T1000 (cell line): ENCODE measurements at regions not wholly inside any gene's neighbourhood (a gene's known extent, or its start where the extent isn't known, plus 50 kb on each side); places are given as distances from the start of the nearest gene placed in this dataset.
"Not testable (repeated sequence)": the region's sequence is repeated elsewhere in the genome, so short reads cannot be mapped to it uniquely, and the experiment has no call there.

Source experiments
- DNase-seq: peaks from one replicate; lab custom pipeline; 2025; ENCODE audit warnings: mixed read lengths; lab: John Stamatoyannopoulos, UW

GRCh38 chr7:53387515-53387914, 352.1 kb downstream of the POM121L12 start:
- DNase-seq, result no peak

- no peak for DNase-seq
These were observed 362.5 kb downstream of the POM121L12 start for GRCh38 chr7:53397911-53398310.

- no peak for DNase-seq
These were observed 363.1 kb downstream of the POM121L12 start for GRCh38 chr7:53398566-53398965.

- DNase-seq, result no peak
These were observed 377.6 kb downstream of the POM121L12 start for GRCh38 chr7:53413021-53413420.

GRCh38 chr7:53415816-53416215, 380.4 kb downstream of the POM121L12 start:
- DNase-seq, result no peak

GRCh38 chr7:53418834-53419482, 383.5 kb downstream of the POM121L12 start:
- no peak for DNase-seq

- no peak for DNase-seq
These were observed 385.1 kb downstream of the POM121L12 start for GRCh38 chr7:53420550-53420949.

- no peak for DNase-seq
These were observed 386.9 kb downstream of the POM121L12 start for GRCh38 chr7:53422291-53422690.

GRCh38 chr7:53426145-53426750, 390.8 kb downstream of the POM121L12 start:
- DNase-seq, result no peak

GRCh38 chr7:53428045-53428444, 392.6 kb downstream of the POM121L12 start:
- no peak for DNase-seq

GRCh38 chr7:53431901-53432300, 396.5 kb downstream of the POM121L12 start:
- no peak for DNase-seq

- no peak for DNase-seq
These were observed 401.9 kb downstream of the POM121L12 start for GRCh38 chr7:53437336-53437735.

GRCh38 chr7:53446170-53446569, 410.7 kb downstream of the POM121L12 start:
- no peak for DNase-seq

GRCh38 chr7:53458636-53459035, 423.2 kb downstream of the POM121L12 start:
- no peak for DNase-seq

- no peak for DNase-seq
These were observed 430.9 kb downstream of the POM121L12 start for GRCh38 chr7:53466371-53466770.

- DNase-seq, result no peak
These were observed 435.0 kb downstream of the POM121L12 start for GRCh38 chr7:53470336-53470970.

- DNase-seq, result no peak
These were observed 437.9 kb downstream of the POM121L12 start for GRCh38 chr7:53473371-53473770.

- DNase-seq, result no peak
These were observed 440.3 kb downstream of the POM121L12 start for GRCh38 chr7:53475776-53476175.

GRCh38 chr7:53476566-53476965, 441.1 kb downstream of the POM121L12 start:
- DNase-seq, result no peak

GRCh38 chr7:53485354-53485753, 449.9 kb downstream of the POM121L12 start:
- DNase-seq, result no peak

- no peak for DNase-seq
These were observed 455.6 kb downstream of the POM121L12 start for GRCh38 chr7:53491051-53491450.

- not testable (repeated sequence) for DNase-seq
These were observed 459.7 kb downstream of the POM121L12 start for GRCh38 chr7:53495181-53495580.

- no peak for DNase-seq
These were observed 464.6 kb downstream of the POM121L12 start for GRCh38 chr7:53500076-53500475.
